ENCODE measurements at regions not wholly inside any gene's neighbourhood (a gene's known extent, or its start where the extent isn't known, plus 50 kb on each side); places are given as distances from the start of the nearest gene placed in this dataset.

GRCh38 chr5:152264645-152265254, 140.3 kb downstream of the NMUR2 start:
- no peak for TF ChIP-seq CTCF (IDR thresholded peaks at IDR 0.05)
- no peak for TF ChIP-seq POLR2AphosphoS5 (IDR thresholded peaks at IDR 0.05)
- TF ChIP-seq EP300 (IDR thresholded peaks at IDR 0.05), result no peak
- Histone ChIP-seq H3K4me1 (no peaks in the 10 kb centered on the region), H3K36me3 (no peaks in the 10 kb centered on the region), H3K9me3 (no peaks in the 10 kb centered on the region), H3K27me3 (no peaks in the 10 kb centered on the region), H3K4me3 (no peak overlapping the region), H3K27ac (no peak overlapping the region)
- ATAC-seq (ENCODE audit: low FRiP score in 2 of 2) (no peak), DNase-seq (no peak)
- 55 to 64% methylated on average over 5 of the region's 5 CpGs for WGBS, 2 donors

- no peak for ATAC-seq (ENCODE audit: low FRiP score in 2 of 2)
- Histone ChIP-seq H3K27me3 (no peaks in the 10 kb centered on the region), H3K4me1 (no peaks in the 10 kb centered on the region), H3K27ac (no peak overlapping the region), H3K4me3 (no peak overlapping the region), H3K36me3 (no peaks in the 10 kb centered on the region), H3K9me3 (no peaks in the 10 kb centered on the region)
- WGBS, 2 donors, result 61% methylated on average over 4 of the region's 4 CpGs
- TF ChIP-seq EP300 (IDR thresholded peaks at IDR 0.05), result no peak
- no peak for TF ChIP-seq POLR2AphosphoS5 (IDR thresholded peaks at IDR 0.05)
- TF ChIP-seq POLR2A (IDR thresholded peaks at IDR 0.05), result no peak
- TF ChIP-seq CTCF (IDR thresholded peaks at IDR 0.05), result no peak
- DNase-seq, result no peak
Observed at GRCh38 chr5:152262667-152263066, 142.4 kb downstream of the NMUR2 start.

GRCh38 chr5:152260940-152261339, 144.1 kb downstream of the NMUR2 start:
- no peak for DNase-seq
- 82 to 86% methylated on average over 7 of the region's 7 CpGs for whole genome bisulfite sequencing, 2 donors
- Histone ChIP-seq H3K27ac (no peak overlapping the region), H3K36me3 (no peaks in the 10 kb centered on the region), H3K4me3 (no peak overlapping the region), H3K4me1 (no peaks in the 10 kb centered on the region), H3K9me3 (no peaks in the 10 kb centered on the region), H3K27me3 (no peaks in the 10 kb centered on the region)
- no peak for ATAC-seq (ENCODE audit: low FRiP score in 2 of 2)
- TF ChIP-seq POLR2AphosphoS5 (IDR thresholded peaks at IDR 0.05) (no peak), POLR2A (IDR thresholded peaks at IDR 0.05) (no peak), EP300 (IDR thresholded peaks at IDR 0.05) (no peak), CTCF (IDR thresholded peaks at IDR 0.05) (no peak)

- DNase-seq (no peak), ATAC-seq (ENCODE audit: low FRiP score in 2 of 2) (no peak)
- H3K4me1 ChIP-seq, result no peaks in the 10 kb centered on the region
- H3K4me3 ChIP-seq, result no peak overlapping the region
- no peaks in the 10 kb centered on the region for H3K9me3 ChIP-seq
- no peaks in the 10 kb centered on the region for H3K27me3 ChIP-seq
- H3K36me3 ChIP-seq, result no peaks in the 10 kb centered on the region
- no peak for TF ChIP-seq EP300 (IDR thresholded peaks at IDR 0.05)
- no peak overlapping the region for H3K27ac ChIP-seq
- WGBS, 2 donors, result 25 to 59% methylated on average over 1 of the region's 1 CpG
Observed at GRCh38 chr5:152259702-152260101, 145.4 kb downstream of the NMUR2 start.

GRCh38 chr5:152256580-152256979, 148.5 kb downstream of the NMUR2 start:
- ATAC-seq (ENCODE audit: low FRiP score in 2 of 2), result no peak
- TF ChIP-seq EP300 (IDR thresholded peaks at IDR 0.05) (no peak), POLR2A (IDR thresholded peaks at IDR 0.05) (no peak), CTCF (IDR thresholded peaks at IDR 0.05) (no peak), POLR2AphosphoS5 (IDR thresholded peaks at IDR 0.05) (no peak)
- Histone ChIP-seq H3K27ac (no peak overlapping the region), H3K36me3 (no peaks in the 10 kb centered on the region), H3K9me3 (no peaks in the 10 kb centered on the region), H3K27me3 (no peaks in the 10 kb centered on the region), H3K4me3 (no peak overlapping the region), H3K4me1 (no peaks in the 10 kb centered on the region)
- no peak for DNase-seq
- WGBS, 2 donors, result 58 to 70% methylated on average over 3 of the region's 3 CpGs
